ENCODE measurements at regions not wholly inside any gene's neighbourhood (a gene's known extent, or its start where the extent isn't known, plus 50 kb on each side); places are given as distances from the start of the nearest gene placed in this dataset.

- TF ChIP-seq CTCF (conservative IDR thresholded peaks at IDR 0.05) (no peak), ZFX (IDR thresholded peaks at IDR 0.05) (no peak)
These were observed 621.4 kb upstream of the GBE1 start for GRCh38 chr3:82382831-82383230.
